H9 (cell line): ENCODE measurements at regions not wholly inside any gene's neighbourhood (a gene's known extent, or its start where the extent isn't known, plus 50 kb on each side); places are given as distances from the start of the nearest gene placed in this dataset.
"Not testable (repeated sequence)": the region's sequence is repeated elsewhere in the genome, so short reads cannot be mapped to it uniquely, and the experiment has no call there.

Source experiments
- DNase-seq: peaks from one replicate; pipeline ENCODE4 v3.0.0-alpha.2; 2017
- H2AFZ ChIP-seq: one replicate; pipeline ENCODE4 v1.6.1; 2013; ENCODE audit warnings: mild to moderate bottlenecking, low read length, control low read depth, moderate library complexity
- H2AK5ac ChIP-seq: 2 replicates; pipeline ENCODE4 v1.6.1; 2013; ENCODE audit warnings: low read length, control low read depth, mixed read lengths; ENCODE audit not compliant: insufficient read length
- H2BK120ac ChIP-seq: one replicate; pipeline ENCODE4 v1.6.1; 2013; ENCODE audit warnings: low read depth, mild to moderate bottlenecking, low read length, control low read depth, inconsistent platforms; ENCODE audit not compliant: poor library complexity, severe bottlenecking
- H2BK12ac ChIP-seq: 2 replicates; pipeline ENCODE4 v1.6.1; 2013; ENCODE audit warnings: low read length, control low read depth, mixed read lengths, low read depth; ENCODE audit not compliant: insufficient read length
- H2BK15ac ChIP-seq: 2 replicates; pipeline ENCODE4 v1.6.1; 2013; ENCODE audit warnings: low read depth, low read length, control low read depth
- H2BK20ac ChIP-seq: one replicate; pipeline ENCODE4 v1.6.1; 2013; ENCODE audit warnings: low read depth, mild to moderate bottlenecking, low read length, control low read depth, inconsistent platforms; ENCODE audit not compliant: poor library complexity, severe bottlenecking
- H2BK5ac ChIP-seq: 2 replicates; pipeline ENCODE4 v1.6.1; 2013; ENCODE audit warnings: low read length, control low read depth, mixed read lengths; ENCODE audit not compliant: insufficient read length
- H3K14ac ChIP-seq: 2 replicates; pipeline ENCODE4 v1.6.1; 2013; ENCODE audit warnings: low read length, control low read depth; ENCODE audit not compliant: insufficient read depth
- H3K18ac ChIP-seq: 2 replicates; pipeline ENCODE4 v1.6.1; 2013; ENCODE audit warnings: low read depth, mild to moderate bottlenecking, mixed read lengths, low read length, control low read depth; ENCODE audit not compliant: insufficient read length
- H3K23ac ChIP-seq: 2 replicates; pipeline ENCODE4 v1.6.1; 2013; ENCODE audit warnings: low read length, control low read depth, mixed read lengths, low read depth; ENCODE audit not compliant: insufficient read length
- H3K23me2 ChIP-seq: 2 replicates; pipeline ENCODE4 v1.6.1; 2013; ENCODE audit warnings: low read depth, mild to moderate bottlenecking, mixed read lengths, low read length, control low read depth; ENCODE audit not compliant: insufficient read length, poor library complexity, severe bottlenecking
- H3K27ac ChIP-seq: 2 replicates; pipeline ENCODE4 v1.5.1; 2013; ENCODE audit warnings: low read length, control low read depth, mixed read lengths, low read depth; ENCODE audit not compliant: insufficient read length
- H3K27me3 ChIP-seq: 2 replicates; pipeline ENCODE4 v1.6.1; 2013; ENCODE audit warnings: low read length, control low read depth, inconsistent platforms; ENCODE audit not compliant: insufficient read depth
- H3K4ac ChIP-seq: 2 replicates; pipeline ENCODE4 v1.6.1; 2013; ENCODE audit warnings: low read depth, mild to moderate bottlenecking, control low read depth, inconsistent platforms, low read length, moderate library complexity
- H3K4me1 ChIP-seq: 2 replicates; pipeline ENCODE4 v1.6.1; 2013; ENCODE audit warnings: low read length, control low read depth, inconsistent platforms; ENCODE audit not compliant: insufficient read depth
- H3K4me2 ChIP-seq: 2 replicates; pipeline ENCODE4 v1.6.1; 2013; ENCODE audit warnings: low read length, control low read depth, mixed read lengths; ENCODE audit not compliant: insufficient read length, insufficient read depth
- H3K56ac ChIP-seq: 2 replicates; pipeline ENCODE4 v1.6.1; 2013; ENCODE audit warnings: low read depth, mild to moderate bottlenecking, mixed read lengths, low read length, control low read depth; ENCODE audit not compliant: insufficient read length
- H3K79me1 ChIP-seq: 2 replicates; pipeline ENCODE4 v1.6.1; 2013; ENCODE audit warnings: low read depth, mild to moderate bottlenecking, moderate library complexity, low read length, control low read depth, inconsistent platforms; ENCODE audit not compliant: insufficient read depth, poor library complexity, severe bottlenecking
- H3K79me2 ChIP-seq: 2 replicates; pipeline ENCODE4 v1.6.1; 2013; ENCODE audit warnings: low read length, control low read depth, inconsistent platforms; ENCODE audit not compliant: insufficient read depth
- H3K9ac ChIP-seq: 2 replicates; pipeline ENCODE4 v1.6.1; 2013; ENCODE audit warnings: low read length, control low read depth, mixed read lengths; ENCODE audit not compliant: insufficient read length; ENCODE audit errors: extremely low read depth
- H3K9me3 ChIP-seq: one replicate; pipeline ENCODE4 v1.6.1; 2013; ENCODE audit warnings: low read depth, low read length, inconsistent platforms; ENCODE audit not compliant: control insufficient read depth
- H3T11ph ChIP-seq: one replicate; pipeline ENCODE4 v1.6.1; 2013; ENCODE audit warnings: mild to moderate bottlenecking, low read length, control low read depth, inconsistent platforms
- H4K20me1 ChIP-seq: one replicate; pipeline ENCODE4 v1.6.1; 2013; ENCODE audit not compliant: control insufficient read depth, insufficient read length, insufficient read depth
- H4K5ac ChIP-seq: 2 replicates; pipeline ENCODE4 v1.6.1; 2013; ENCODE audit warnings: low read depth, mild to moderate bottlenecking, mixed read lengths, low read length, control low read depth; ENCODE audit not compliant: insufficient read length
- H4K8ac ChIP-seq: replicated peaks from 2 replicates; pipeline ENCODE4 v1.6.1; 2013; ENCODE audit warnings: low read length, control low read depth, mixed read lengths, low read depth; ENCODE audit not compliant: insufficient read length
- H4K91ac ChIP-seq: 2 replicates; pipeline ENCODE4 v1.6.1; 2013; ENCODE audit warnings: low read depth, mild to moderate bottlenecking, moderate library complexity, mixed read lengths, low read length, control low read depth; ENCODE audit not compliant: insufficient read length
- H3K27ac Mint-ChIP-seq, 3 experiments: 2 replicates in 2 of 3; 3 replicates in 1 of 3; pipeline ENCODE4 v1.8.0; 2020 to 2021; ENCODE audit warnings: mixed read lengths in 3 of 3, mild to moderate bottlenecking in 1 of 3, moderate library complexity in 1 of 3
- H3K27me3 Mint-ChIP-seq: 2 replicates; pipeline ENCODE4 v1.8.0; 2021; ENCODE audit warnings: low read depth, mild to moderate bottlenecking, moderate library complexity, mixed read lengths
- H3K36me3 Mint-ChIP-seq, 3 experiments: 2 replicates in 2 of 3; 3 replicates in 1 of 3; pipeline ENCODE4 v1.8.0; 2020 to 2021; ENCODE audit warnings: low read depth in 3 of 3, mixed read lengths in 3 of 3; ENCODE audit not compliant: insufficient read depth in 1 of 3
- H3K4me1 Mint-ChIP-seq, 2 experiments: 2 replicates each; pipeline ENCODE4 v1.8.0; 2020; ENCODE audit warnings: mixed read lengths in 2 of 2
- H3K4me3 Mint-ChIP-seq, 2 experiments: 2 replicates in 1 of 2; 3 replicates in 1 of 2; pipeline ENCODE4 v1.8.0; 2020 to 2021; ENCODE audit warnings: mild to moderate bottlenecking in 2 of 2, mixed read lengths in 2 of 2, moderate library complexity in 1 of 2
- H3K9me3 Mint-ChIP-seq, 2 experiments: 2 replicates in 1 of 2; 3 replicates in 1 of 2; pipeline ENCODE4 v1.8.0; 2020; ENCODE audit warnings: mild to moderate bottlenecking in 2 of 2, mixed read lengths in 2 of 2, moderate library complexity in 1 of 2
- WGBS: extraction: QIAGEN DNeasy Blood & Tissue Kit; methylation state at CpG from one replicate; pipeline ENCODE4 v1.1.7; 2013; ENCODE audit warnings: missing lambda C conversion rate, low lambda C conversion rate, mixed read lengths; ENCODE audit not compliant: insufficient read length; ENCODE audit errors: extremely low coverage; 5-methylcytosine and 5-hydroxymethylcytosine counted together
- TF ChIP-seq, protein P1 (sequence below): fragments of 200-600 bp; sonication (generic); conservative IDR thresholded peaks from 3 replicates; pipeline ENCODE4 v1.8.0; 2021; ENCODE audit warnings: antibody characterized with exemption, mild to moderate bottlenecking

GRCh38 chr2:239719791-239720360 lies 305.3 kb downstream of the NDUFA10 start:
- H3K4me2 ChIP-seq = no peak overlapping the region

DNA sequence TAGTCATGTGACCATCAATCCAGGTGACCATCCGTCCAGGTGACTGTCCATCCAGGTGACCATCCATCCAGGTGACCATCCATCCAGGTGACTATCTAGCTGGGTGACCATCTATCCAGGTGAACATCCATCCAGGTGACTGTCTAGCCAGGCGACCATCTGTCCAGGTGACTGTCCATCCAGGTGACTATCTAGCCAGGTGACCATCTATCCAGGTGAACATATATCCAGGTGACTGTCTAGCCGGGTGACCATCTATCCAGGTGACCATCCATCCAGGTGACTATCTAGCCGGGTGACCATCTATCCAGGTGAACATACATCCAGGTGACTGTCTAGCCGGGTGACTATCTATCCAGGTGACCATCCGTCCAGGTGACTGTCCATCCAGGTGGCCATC lies 306.2 kb downstream of the NDUFA10 start:
- not testable (repeated sequence) for H2BK20ac ChIP-seq, H2AK5ac ChIP-seq, H3K23me2 ChIP-seq, H3K18ac ChIP-seq, H3K27me3 Mint-ChIP-seq, H3K4me1 Mint-ChIP-seq, H3K4me3 Mint-ChIP-seq, H3K4ac ChIP-seq, H3K27ac Mint-ChIP-seq, H3K27ac ChIP-seq, H3T11ph ChIP-seq, H2AFZ ChIP-seq, H3K4me2 ChIP-seq, H3K56ac ChIP-seq, H3K14ac ChIP-seq, H2BK120ac ChIP-seq, H3K23ac ChIP-seq, H2BK12ac ChIP-seq, H3K27me3 ChIP-seq, H4K20me1 ChIP-seq, H3K9me3 ChIP-seq, H3K79me2 ChIP-seq, H3K4me1 ChIP-seq, H4K8ac ChIP-seq, DNase-seq, H3K9ac ChIP-seq, H4K5ac ChIP-seq, H4K91ac ChIP-seq, H3K36me3 Mint-ChIP-seq, H2BK5ac ChIP-seq, H2BK15ac ChIP-seq, H3K79me1 ChIP-seq
- peaks cover 5 to 12% of the 10 kb centered on the region in 2 experiments; a peak in 4 of 5 replicates for H3K9me3 Mint-ChIP-seq
- WGBS = no CpG with 5 or more reads among the region's 6 CpGs

More at GRCh38 chr2:239719791-239720360, 305.3 kb downstream of the NDUFA10 start:
- Histone ChIP-seq H2BK12ac (no peak overlapping the region), H2AFZ (no peak overlapping the region), H2BK5ac (no peak overlapping the region), H3K9ac (no peak overlapping the region), H3K27me3 (no peaks in the 10 kb centered on the region), H3K27ac (no peak overlapping the region), H3K23me2 (no peaks in the 10 kb centered on the region), H2BK120ac (no peak overlapping the region), H4K20me1 (no peaks in the 10 kb centered on the region), H2AK5ac (no peak overlapping the region), H3K18ac (no peak overlapping the region), H3K23ac (no peak overlapping the region), H3K79me1 (no peaks in the 10 kb centered on the region), H4K91ac (no peak overlapping the region), H3K79me2 (no peaks in the 10 kb centered on the region), H3K14ac (no peak overlapping the region; the same call in 1 of the 2 replicates), H3K4me1 (no peaks in the 10 kb centered on the region), H3K9me3 (no peaks in the 10 kb centered on the region), H4K8ac (no peak overlapping the region), H2BK15ac (no peak overlapping the region), H3K4ac (no peak overlapping the region), H3T11ph (no peak overlapping the region), H3K56ac (no peak overlapping the region), H4K5ac (no peak overlapping the region), H2BK20ac (no peak overlapping the region)
- H3K27ac Mint-ChIP-seq = no peak overlapping the region
- H3K4me3 Mint-ChIP-seq = no peak overlapping the region
- H3K9me3 Mint-ChIP-seq = peaks cover 4 to 8% of the 10 kb centered on the region in 2 experiments; a peak in 4 of 5 replicates
- WGBS = no CpG with 5 or more reads among the region's 9 CpGs
- peaks cover 0 to 3% (median 0%) of the 10 kb centered on the region in 3 experiments; a peak in 1 of 7 replicates for H3K36me3 Mint-ChIP-seq
- TF ChIP-seq, protein P1, sequence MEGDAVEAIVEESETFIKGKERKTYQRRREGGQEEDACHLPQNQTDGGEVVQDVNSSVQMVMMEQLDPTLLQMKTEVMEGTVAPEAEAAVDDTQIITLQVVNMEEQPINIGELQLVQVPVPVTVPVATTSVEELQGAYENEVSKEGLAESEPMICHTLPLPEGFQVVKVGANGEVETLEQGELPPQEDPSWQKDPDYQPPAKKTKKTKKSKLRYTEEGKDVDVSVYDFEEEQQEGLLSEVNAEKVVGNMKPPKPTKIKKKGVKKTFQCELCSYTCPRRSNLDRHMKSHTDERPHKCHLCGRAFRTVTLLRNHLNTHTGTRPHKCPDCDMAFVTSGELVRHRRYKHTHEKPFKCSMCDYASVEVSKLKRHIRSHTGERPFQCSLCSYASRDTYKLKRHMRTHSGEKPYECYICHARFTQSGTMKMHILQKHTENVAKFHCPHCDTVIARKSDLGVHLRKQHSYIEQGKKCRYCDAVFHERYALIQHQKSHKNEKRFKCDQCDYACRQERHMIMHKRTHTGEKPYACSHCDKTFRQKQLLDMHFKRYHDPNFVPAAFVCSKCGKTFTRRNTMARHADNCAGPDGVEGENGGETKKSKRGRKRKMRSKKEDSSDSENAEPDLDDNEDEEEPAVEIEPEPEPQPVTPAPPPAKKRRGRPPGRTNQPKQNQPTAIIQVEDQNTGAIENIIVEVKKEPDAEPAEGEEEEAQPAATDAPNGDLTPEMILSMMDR = no peak
- peaks cover 4 to 5% of the 10 kb centered on the region in 2 experiments; a peak in 2 of 4 replicates for H3K4me1 Mint-ChIP-seq
- peak; percentile 8 for DNase-seq
- H3K27me3 Mint-ChIP-seq = no peaks in the 10 kb centered on the region; the same call in 1 of the 2 replicates
